ENCODE measurements at regions not wholly inside any gene's neighbourhood (a gene's known extent, or its start where the extent isn't known, plus 50 kb on each side); places are given as distances from the start of the nearest gene placed in this dataset.

GRCh38 chr17:65340401-65340800 is 203.2 kb downstream of the RGS9 start:
- intact Hi-C loops (cut with micrococcal nuclease): no loop called here
- DNase-seq: no peak
- Mint-ChIP-seq H3K27me3 (peaks cover 9% of the 10 kb centered on the region), H3K36me3 (no peaks in the 10 kb centered on the region), H3K27ac (no peak overlapping the region), H3K4me3 (no peak overlapping the region), H3K9me3 (peaks cover 14% of the 10 kb centered on the region), H3K4me1 (ENCODE audit: low read depth) (peaks cover 4% of the 10 kb centered on the region)
- ChIA-PET CTCF (no interaction called here), POLR2A (no interaction called here)

- Mint-ChIP-seq H3K9me3 (peaks cover 6% of the 10 kb centered on the region), H3K36me3 (no peaks in the 10 kb centered on the region), H3K4me3 (no peak overlapping the region), H3K27me3 (peaks cover 19% of the 10 kb centered on the region), H3K4me1 (ENCODE audit: low read depth) (no peaks in the 10 kb centered on the region), H3K27ac (no peak overlapping the region)
- CTCF ChIA-PET: no interaction called here
- POLR2A ChIA-PET: no interaction called here
- intact Hi-C loops (cut with micrococcal nuclease): no loop called here
- no peak for DNase-seq
Measured at GRCh38 chr17:65334406-65334805, 197.2 kb downstream of the RGS9 start.

- no peak for DNase-seq
- H3K36me3 Mint-ChIP-seq: no peaks in the 10 kb centered on the region
- CTCF ChIA-PET: no interaction called here
- no peak overlapping the region for H3K27ac Mint-ChIP-seq
- POLR2A ChIA-PET: no interaction called here
- no peaks in the 10 kb centered on the region for H3K9me3 Mint-ChIP-seq
- H3K4me1 Mint-ChIP-seq (ENCODE audit: low read depth): no peaks in the 10 kb centered on the region
- H3K4me3 Mint-ChIP-seq: no peak overlapping the region
- intact Hi-C loops (cut with micrococcal nuclease): no loop called here
- peaks cover 16% of the 10 kb centered on the region for H3K27me3 Mint-ChIP-seq
Measured at GRCh38 chr17:65332779-65333178, 195.6 kb downstream of the RGS9 start.

- peaks cover 13% of the 10 kb centered on the region for H3K27me3 Mint-ChIP-seq
- no peaks in the 10 kb centered on the region for H3K36me3 Mint-ChIP-seq
- intact Hi-C loops (cut with micrococcal nuclease): no loop called here
- no peaks in the 10 kb centered on the region for H3K9me3 Mint-ChIP-seq
- no peak overlapping the region for H3K27ac Mint-ChIP-seq
- no peaks in the 10 kb centered on the region for H3K4me1 Mint-ChIP-seq (ENCODE audit: low read depth)
- ChIA-PET POLR2A (no interaction called here), CTCF (no interaction called here)
- H3K4me3 Mint-ChIP-seq: no peak overlapping the region
- no peak for DNase-seq
Measured at GRCh38 chr17:65332375-65332774, 195.2 kb downstream of the RGS9 start.

GRCh38 chr17:65328567-65328966 is 191.4 kb downstream of the RGS9 start:
- Mint-ChIP-seq H3K4me1 (ENCODE audit: low read depth) (no peaks in the 10 kb centered on the region), H3K27me3 (peaks cover 4% of the 10 kb centered on the region)
- CTCF ChIA-PET: no interaction called here

GRCh38 chr17:65324611-65325342 is 187.6 kb downstream of the RGS9 start:
- no peaks in the 10 kb centered on the region for H3K27me3 Mint-ChIP-seq

More at GRCh38 chr17:65328567-65328966, 191.4 kb downstream of the RGS9 start:
- Mint-ChIP-seq H3K4me3 (no peak overlapping the region), H3K9me3 (no peaks in the 10 kb centered on the region), H3K36me3 (no peaks in the 10 kb centered on the region), H3K27ac (no peak overlapping the region)
- POLR2A ChIA-PET: no interaction called here
- DNase-seq: no peak
- intact Hi-C loops (cut with micrococcal nuclease): no loop called here

GRCh38 chr17:65323049-65323448 is 185.9 kb downstream of the RGS9 start:
- Mint-ChIP-seq H3K9me3 (no peaks in the 10 kb centered on the region), H3K4me3 (no peak overlapping the region), H3K27ac (no peak overlapping the region), H3K4me1 (ENCODE audit: low read depth) (no peaks in the 10 kb centered on the region), H3K36me3 (no peaks in the 10 kb centered on the region), H3K27me3 (no peaks in the 10 kb centered on the region)
- CTCF ChIA-PET: no interaction called here
- no peak for DNase-seq
- POLR2A ChIA-PET: no interaction called here
- intact Hi-C loops (cut with micrococcal nuclease): no loop called here

More at GRCh38 chr17:65324611-65325342, 187.6 kb downstream of the RGS9 start:
- POLR2A ChIA-PET: no interaction called here
- H3K36me3 Mint-ChIP-seq: no peaks in the 10 kb centered on the region
- no peaks in the 10 kb centered on the region for H3K4me1 Mint-ChIP-seq (ENCODE audit: low read depth)
- H3K9me3 Mint-ChIP-seq: no peaks in the 10 kb centered on the region
- no peak overlapping the region for H3K4me3 Mint-ChIP-seq
- no peak for DNase-seq
- CTCF ChIA-PET: no interaction called here
- H3K27ac Mint-ChIP-seq: no peak overlapping the region
- intact Hi-C loops (cut with micrococcal nuclease): no loop called here

- intact Hi-C loops (cut with micrococcal nuclease): no loop called here
- DNase-seq: no peak
- ChIA-PET CTCF (no interaction called here), POLR2A (no interaction called here)
- H3K9me3 Mint-ChIP-seq: no peaks in the 10 kb centered on the region
- no peak overlapping the region for H3K27ac Mint-ChIP-seq
- no peaks in the 10 kb centered on the region for H3K36me3 Mint-ChIP-seq
- H3K4me3 Mint-ChIP-seq: no peak overlapping the region
- H3K4me1 Mint-ChIP-seq (ENCODE audit: low read depth): no peaks in the 10 kb centered on the region
- H3K27me3 Mint-ChIP-seq: peaks cover 6% of the 10 kb centered on the region
Measured at GRCh38 chr17:65320820-65321219, 183.7 kb downstream of the RGS9 start.

GRCh38 chr17:65314212-65314611 is 177.0 kb downstream of the RGS9 start:
- Mint-ChIP-seq H3K4me1 (ENCODE audit: low read depth) (peaks cover 4% of the 10 kb centered on the region), H3K4me3 (no peak overlapping the region), H3K27ac (no peak overlapping the region), H3K9me3 (no peaks in the 10 kb centered on the region), H3K27me3 (peaks cover 35% of the 10 kb centered on the region), H3K36me3 (no peaks in the 10 kb centered on the region)
- intact Hi-C loops (cut with micrococcal nuclease): no loop called here
- DNase-seq: peak; percentile 16
- ChIA-PET POLR2A (no interaction called here), CTCF (no interaction called here)

GRCh38 chr17:65312718-65313377 is 175.7 kb downstream of the RGS9 start:
- intact Hi-C loops (cut with micrococcal nuclease): no loop called here
- Mint-ChIP-seq H3K27me3 (peaks cover 35% of the 10 kb centered on the region), H3K9me3 (no peaks in the 10 kb centered on the region), H3K4me3 (no peak overlapping the region), H3K36me3 (no peaks in the 10 kb centered on the region), H3K27ac (no peak overlapping the region), H3K4me1 (ENCODE audit: low read depth) (peaks cover 4% of the 10 kb centered on the region)
- ChIA-PET POLR2A (no interaction called here), CTCF (interaction anchor here (1.2 kb wide), 1 partner anchor 18 kb away, joined by 4 read pairs; no protein-coding TSS in a partner anchor)
- DNase-seq: no peak

GRCh38 chr17:65311261-65311660 is 174.1 kb downstream of the RGS9 start:
- no peak for DNase-seq
- CTCF ChIA-PET: no interaction called here

GRCh38 chr17:65307961-65308316 is 170.8 kb downstream of the RGS9 start:
- intact Hi-C loops (cut with micrococcal nuclease): no loop called here

More at GRCh38 chr17:65311261-65311660, 174.1 kb downstream of the RGS9 start:
- no peaks in the 10 kb centered on the region for H3K9me3 Mint-ChIP-seq
- no peak overlapping the region for H3K27ac Mint-ChIP-seq
- POLR2A ChIA-PET: no interaction called here
- intact Hi-C loops (cut with micrococcal nuclease): no loop called here
- no peaks in the 10 kb centered on the region for H3K36me3 Mint-ChIP-seq
- H3K27me3 Mint-ChIP-seq: peaks cover 31% of the 10 kb centered on the region
- no peak overlapping the region for H3K4me3 Mint-ChIP-seq
- H3K4me1 Mint-ChIP-seq (ENCODE audit: low read depth): peaks cover 4% of the 10 kb centered on the region

More at GRCh38 chr17:65307961-65308316, 170.8 kb downstream of the RGS9 start:
- Mint-ChIP-seq H3K9me3 (no peaks in the 10 kb centered on the region), H3K27me3 (peaks cover 18% of the 10 kb centered on the region), H3K36me3 (no peaks in the 10 kb centered on the region), H3K4me3 (no peak overlapping the region), H3K4me1 (ENCODE audit: low read depth) (no peaks in the 10 kb centered on the region), H3K27ac (no peak overlapping the region)
- POLR2A ChIA-PET: no interaction called here
- CTCF ChIA-PET: no interaction called here
- DNase-seq: no peak
